Middle frontal gyrus (tissue), 1 donor: ENCODE measurements at regions not wholly inside any gene's neighbourhood (a gene's known extent, or its start where the extent isn't known, plus 50 kb on each side); places are given as distances from the start of the nearest gene placed in this dataset.

Experiments
- DNase-seq: peaks from one replicate; pipeline ENCODE4 v3.0.0-alpha.2; 2015; ENCODE audit warnings: low spot score; ENCODE audit errors: extremely low spot score

- no peak for DNase-seq
Measured at GRCh38 chr1:106526650-106527049, 529.8 kb upstream of the PRMT6 start.

GRCh38 chr1:106534612-106535011 lies 521.9 kb upstream of the PRMT6 start:
- DNase-seq = no peak

GRCh38 chr1:106536741-106537140 lies 519.7 kb upstream of the PRMT6 start:
- DNase-seq = no peak

GRCh38 chr1:106548726-106549125 lies 507.7 kb upstream of the PRMT6 start:
- DNase-seq = no peak

- no peak for DNase-seq
Measured at GRCh38 chr1:106554294-106554693, 502.2 kb upstream of the PRMT6 start.

GRCh38 chr1:106555571-106555970 lies 500.9 kb upstream of the PRMT6 start:
- DNase-seq = no peak

GRCh38 chr1:106564192-106564591 lies 492.3 kb upstream of the PRMT6 start:
- no peak for DNase-seq

- DNase-seq = no peak
Measured at GRCh38 chr1:106568201-106568974, 488.1 kb upstream of the PRMT6 start.

GRCh38 chr1:106571109-106571508 lies 485.4 kb upstream of the PRMT6 start:
- DNase-seq = no peak

- no peak for DNase-seq
Measured at GRCh38 chr1:106584107-106584506, 472.4 kb upstream of the PRMT6 start.

GRCh38 chr1:106584676-106585075 lies 471.8 kb upstream of the PRMT6 start:
- no peak for DNase-seq

GRCh38 chr1:106600626-106601025 lies 455.8 kb upstream of the PRMT6 start:
- no peak for DNase-seq

- no peak for DNase-seq
Measured at GRCh38 chr1:106603616-106604015, 452.9 kb upstream of the PRMT6 start.

GRCh38 chr1:106608841-106609240 lies 447.6 kb upstream of the PRMT6 start:
- no peak for DNase-seq

GRCh38 chr1:106613068-106613467 lies 443.4 kb upstream of the PRMT6 start:
- DNase-seq = no peak

GRCh38 chr1:106613861-106614260 lies 442.6 kb upstream of the PRMT6 start:
- DNase-seq = no peak

GRCh38 chr1:106615473-106615872 lies 441.0 kb upstream of the PRMT6 start:
- no peak for DNase-seq

- no peak for DNase-seq
Measured at GRCh38 chr1:106619080-106619826, 437.2 kb upstream of the PRMT6 start.

- DNase-seq = no peak
Measured at GRCh38 chr1:106619827-106620134, 436.7 kb upstream of the PRMT6 start.

GRCh38 chr1:106620521-106620954 lies 435.9 kb upstream of the PRMT6 start:
- DNase-seq = peak; percentile 36

GRCh38 chr1:106621853-106622252 lies 434.6 kb upstream of the PRMT6 start:
- DNase-seq = no peak

- DNase-seq = no peak
Measured at GRCh38 chr1:106637566-106637965, 418.9 kb upstream of the PRMT6 start.

GRCh38 chr1:106646261-106646784 lies 410.2 kb upstream of the PRMT6 start:
- no peak for DNase-seq
